Prostate gland (tissue), 2 donors: ENCODE measurements at regions not wholly inside any gene's neighbourhood (a gene's known extent, or its start where the extent isn't known, plus 50 kb on each side); places are given as distances from the start of the nearest gene placed in this dataset.

ENCODE experiments used
- POLR2A ChIP-seq: fragments of 450-650 bp; IDR thresholded peaks from one replicate; pipeline ENCODE4 v1.6.1; 2016; ENCODE audit warnings: antibody characterized with exemption, mild to moderate bottlenecking
- TF ChIP-seq, protein P1 (sequence below), 4 experiments: fragments of 200-600 bp in 2 of 4; fragments of 450-650 bp in 2 of 4; sonication (generic) in 2 of 4; IDR thresholded peaks; 1 replicate in 3 of 4; 2 replicates in 1 of 4; pipeline ENCODE4 v1.5.1; 2016 to 2019; ENCODE audit warnings: antibody characterized with exemption in 4 of 4, mild to moderate bottlenecking in 2 of 4, moderate library complexity in 2 of 4

DNA sequence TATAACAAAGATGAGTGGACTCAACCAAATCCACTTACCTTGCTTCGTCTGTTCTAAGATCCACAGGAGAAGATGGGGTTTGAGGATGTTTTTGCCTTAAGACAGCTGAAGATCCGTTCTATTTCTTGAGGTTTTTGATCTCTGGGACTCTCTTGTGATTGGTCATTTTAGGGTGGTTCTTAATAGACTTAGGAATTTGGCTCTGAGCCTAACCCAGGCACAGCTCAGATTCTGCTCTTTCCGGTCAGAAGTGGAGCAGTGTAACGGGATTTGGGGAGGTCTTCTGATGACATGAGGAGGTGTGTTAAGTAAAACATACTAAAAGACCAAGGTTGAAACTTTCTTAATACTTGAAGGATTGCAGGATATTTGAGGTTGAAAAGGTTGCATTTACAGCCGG lies 166.9 kb downstream of the DMRT2 start:
- no peak for TF ChIP-seq POLR2A
- TF ChIP-seq, protein P1, sequence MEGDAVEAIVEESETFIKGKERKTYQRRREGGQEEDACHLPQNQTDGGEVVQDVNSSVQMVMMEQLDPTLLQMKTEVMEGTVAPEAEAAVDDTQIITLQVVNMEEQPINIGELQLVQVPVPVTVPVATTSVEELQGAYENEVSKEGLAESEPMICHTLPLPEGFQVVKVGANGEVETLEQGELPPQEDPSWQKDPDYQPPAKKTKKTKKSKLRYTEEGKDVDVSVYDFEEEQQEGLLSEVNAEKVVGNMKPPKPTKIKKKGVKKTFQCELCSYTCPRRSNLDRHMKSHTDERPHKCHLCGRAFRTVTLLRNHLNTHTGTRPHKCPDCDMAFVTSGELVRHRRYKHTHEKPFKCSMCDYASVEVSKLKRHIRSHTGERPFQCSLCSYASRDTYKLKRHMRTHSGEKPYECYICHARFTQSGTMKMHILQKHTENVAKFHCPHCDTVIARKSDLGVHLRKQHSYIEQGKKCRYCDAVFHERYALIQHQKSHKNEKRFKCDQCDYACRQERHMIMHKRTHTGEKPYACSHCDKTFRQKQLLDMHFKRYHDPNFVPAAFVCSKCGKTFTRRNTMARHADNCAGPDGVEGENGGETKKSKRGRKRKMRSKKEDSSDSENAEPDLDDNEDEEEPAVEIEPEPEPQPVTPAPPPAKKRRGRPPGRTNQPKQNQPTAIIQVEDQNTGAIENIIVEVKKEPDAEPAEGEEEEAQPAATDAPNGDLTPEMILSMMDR (IDR thresholded peaks at IDR 0.05): no peak
